ENCODE measurements at regions not wholly inside any gene's neighbourhood (a gene's known extent, or its start where the extent isn't known, plus 50 kb on each side); places are given as distances from the start of the nearest gene placed in this dataset.

DNA sequence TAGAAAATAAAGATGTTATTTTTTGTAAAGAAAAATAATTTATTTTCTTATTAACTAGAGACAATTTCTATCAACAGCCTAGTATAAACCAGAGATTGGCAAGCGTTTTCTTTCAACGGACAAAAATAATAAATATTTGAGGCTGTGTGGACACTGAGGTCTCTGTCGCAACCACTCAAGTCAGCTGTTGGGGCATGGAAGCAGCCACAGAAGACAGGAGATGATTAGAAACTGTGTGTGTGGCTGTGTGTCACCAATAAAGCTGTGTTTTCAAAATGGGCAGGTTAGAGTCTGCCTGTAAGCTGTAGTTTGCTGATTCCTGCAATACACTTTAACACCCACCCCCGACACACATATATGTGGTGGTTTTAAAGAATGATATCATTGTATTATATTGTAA is 200.6 kb upstream of the HMCN1 start:
- no peak for TF ChIP-seq CTCF (IDR thresholded peaks at IDR 0.05 in 4 of 5, conservative IDR thresholded peaks at IDR 0.05 in 1 of 5)
- TF ChIP-seq POLR2A (IDR thresholded peaks at IDR 0.05), result no peak
